Hepatocyte (in vitro differentiated cells): ENCODE measurements at regions not wholly inside any gene's neighbourhood (a gene's known extent, or its start where the extent isn't known, plus 50 kb on each side); places are given as distances from the start of the nearest gene placed in this dataset.

ENCODE experiments used
- DNase-seq: peaks from one replicate; pipeline ENCODE4 v3.0.0-alpha.2; 2016; ENCODE audit warnings: low spot score
- H2AFZ ChIP-seq: fragments of 200-600 bp; sonication (generic); 2 replicates; pipeline ENCODE4 v1.6.0; 2016; ENCODE audit warnings: antibody characterized with exemption, mild to moderate bottlenecking
- H3K27ac ChIP-seq: fragments of 200-600 bp; sonication (generic); 2 replicates; pipeline ENCODE4 v1.5.1; 2016; ENCODE audit warnings: mild to moderate bottlenecking
- H3K27me3 ChIP-seq: fragments of 200-600 bp; sonication (generic); 2 replicates; pipeline ENCODE4 v1.6.1; 2016
- H3K36me3 ChIP-seq: fragments of 200-600 bp; sonication (generic); replicated peaks from 2 replicates; pipeline ENCODE4 v1.5.1; 2016; ENCODE audit warnings: low read depth; ENCODE audit not compliant: insufficient read depth
- H3K4me1 ChIP-seq: fragments of 200-600 bp; sonication (generic); 2 replicates; pipeline ENCODE4 v1.5.1; 2016; ENCODE audit warnings: mild to moderate bottlenecking, moderate library complexity; ENCODE audit not compliant: insufficient read depth
- H3K4me2 ChIP-seq: fragments of 200-600 bp; sonication (generic); 2 replicates; pipeline ENCODE4 v1.6.0; 2016
- H3K4me3 ChIP-seq: fragments of 200-600 bp; sonication (generic); 2 replicates; pipeline ENCODE4 v1.5.1; 2016; ENCODE audit warnings: mild to moderate bottlenecking
- H3K79me2 ChIP-seq: fragments of 200-600 bp; sonication (generic); 2 replicates; pipeline ENCODE4 v1.6.0; 2017; ENCODE audit warnings: mild to moderate bottlenecking
- H3K9me2 ChIP-seq: fragments of 200-600 bp; sonication (generic); replicated peaks from 2 replicates; pipeline ENCODE4 v1.6.0; 2017; ENCODE audit warnings: mild to moderate bottlenecking; ENCODE audit not compliant: insufficient read depth
- H3K9me3 ChIP-seq: fragments of 200-600 bp; sonication (generic); 2 replicates; pipeline ENCODE4 v1.5.1; 2016; ENCODE audit warnings: low read depth, mild to moderate bottlenecking
- H4K20me1 ChIP-seq: fragments of 200-600 bp; sonication (generic); 2 replicates; pipeline ENCODE4 v1.6.0; 2016; ENCODE audit warnings: mild to moderate bottlenecking; ENCODE audit not compliant: insufficient read depth, poor library complexity, severe bottlenecking
- CTCF ChIP-seq: fragments of 200-600 bp; sonication (generic); IDR thresholded peaks from 2 replicates; pipeline ENCODE4 v1.5.1; 2016; ENCODE audit warnings: antibody characterized with exemption, mild to moderate bottlenecking; ENCODE audit not compliant: poor library complexity
- EZH2 ChIP-seq: fragments of 200-600 bp; sonication (generic); IDR thresholded peaks from 2 replicates; pipeline ENCODE4 v1.6.1; 2016; ENCODE audit warnings: antibody characterized with exemption, mild to moderate bottlenecking, borderline replicate concordance
- EZH2phosphoT487 ChIP-seq: fragments of 200-600 bp; sonication (generic); IDR thresholded peaks from one replicate; pipeline ENCODE4 v1.6.1; 2018; ENCODE audit warnings: antibody characterized with exemption, mild to moderate bottlenecking, low read depth, moderate library complexity; ENCODE audit not compliant: unreplicated experiment, severe bottlenecking
- WGBS: methylation state at CpG from one replicate; pipeline ENCODE4 v1.1.6; 2016; ENCODE audit warnings: low lambda C conversion rate; ENCODE audit errors: missing lambda C conversion rate; 5-methylcytosine and 5-hydroxymethylcytosine counted together

- Histone ChIP-seq H3K79me2 (no peaks in the 10 kb centered on the region), H3K9me2 (no peaks in the 10 kb centered on the region), H3K36me3 (no peaks in the 10 kb centered on the region), H3K4me2 (no peak overlapping the region), H3K4me3 (no peak overlapping the region), H3K9me3 (no peaks in the 10 kb centered on the region), H3K4me1 (no peaks in the 10 kb centered on the region), H3K27ac (no peak overlapping the region), H4K20me1 (no peaks in the 10 kb centered on the region), H3K27me3 (no peaks in the 10 kb centered on the region), H2AFZ (no peak overlapping the region)
- DNase-seq, result no peak
- TF ChIP-seq EZH2 (no peak), CTCF (no peak), EZH2phosphoT487 (no peak)
- WGBS, result 73% methylated on average over 2 of the region's 2 CpGs
Observed at GRCh38 chr2:14827226-14828023, 194.9 kb downstream of the LRATD1 start.

- Histone ChIP-seq H3K9me3 (no peaks in the 10 kb centered on the region), H3K27ac (peak overlapping the region; percentile 48), H3K4me2 (no peak overlapping the region), H3K27me3 (no peaks in the 10 kb centered on the region), H3K9me2 (no peaks in the 10 kb centered on the region), H2AFZ (no peak overlapping the region), H4K20me1 (no peaks in the 10 kb centered on the region), H3K4me1 (no peaks in the 10 kb centered on the region), H3K4me3 (no peak overlapping the region), H3K79me2 (no peaks in the 10 kb centered on the region), H3K36me3 (no peaks in the 10 kb centered on the region)
- WGBS, result 33% methylated on average over 1 of the region's 1 CpG
- no peak for TF ChIP-seq EZH2phosphoT487
- TF ChIP-seq EZH2, result no peak
- no peak for TF ChIP-seq CTCF
- DNase-seq, result no peak
Observed at GRCh38 chr2:14828223-14828622, 195.7 kb downstream of the LRATD1 start.

GRCh38 chr2:14828968-14829367 lies 196.5 kb downstream of the LRATD1 start:
- no peaks in the 10 kb centered on the region for H3K9me3 ChIP-seq

More at GRCh38 chr2:14828968-14829367, 196.5 kb downstream of the LRATD1 start:
- Histone ChIP-seq H3K79me2 (no peaks in the 10 kb centered on the region), H3K4me3 (no peak overlapping the region), H3K4me2 (no peak overlapping the region), H2AFZ (no peak overlapping the region), H3K36me3 (no peaks in the 10 kb centered on the region), H4K20me1 (no peaks in the 10 kb centered on the region), H3K27ac (peak overlapping the region; percentile 48), H3K4me1 (no peaks in the 10 kb centered on the region), H3K27me3 (no peaks in the 10 kb centered on the region), H3K9me2 (no peaks in the 10 kb centered on the region)
- DNase-seq, result peak; percentile 23
- WGBS, result 73% methylated on average over 3 of the region's 3 CpGs
- TF ChIP-seq EZH2 (no peak), EZH2phosphoT487 (no peak), CTCF (no peak)
